ENCODE measurements at regions not wholly inside any gene's neighbourhood (a gene's known extent, or its start where the extent isn't known, plus 50 kb on each side); places are given as distances from the start of the nearest gene placed in this dataset.

DNA sequence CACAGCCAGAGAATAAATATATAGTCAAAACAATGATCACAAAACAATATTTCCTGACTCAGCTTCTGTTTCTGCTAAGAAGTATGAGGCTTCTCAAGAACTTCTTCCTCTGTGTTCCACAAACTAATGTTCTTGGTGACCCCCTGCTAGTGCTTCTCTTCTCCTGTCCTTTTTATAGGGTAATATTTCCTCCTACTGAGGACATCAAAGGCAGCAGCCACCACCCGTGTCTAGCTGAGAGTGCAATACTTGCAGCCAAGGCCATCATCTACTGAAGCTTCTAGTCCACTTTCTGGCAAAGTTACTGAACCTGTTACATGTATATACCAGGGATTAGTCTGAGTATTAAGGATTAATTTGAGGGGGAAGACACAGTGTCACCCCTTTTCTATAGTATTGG lies 83.7 kb upstream of the SLC12A2 start:
- in situ Hi-C loops (cut with MboI): no loop called here
- RAD21 ChIA-PET (ENCODE audit: unreplicated experiment): no interaction called here
- BruUV-seq (replicated peaks): no TSS peak
- TF ChIP-seq MTA2 (IDR thresholded peaks at IDR 0.05; ENCODE audit: low read depth) (no peak), BCLAF1 (IDR thresholded peaks at IDR 0.05) (no peak), FOXK2 (IDR thresholded peaks at IDR 0.05) (no peak), POU2F2 (IDR thresholded peaks at IDR 0.05; ENCODE audit: borderline replicate concordance, low read depth, low read length) (no peak), CHD1 (IDR thresholded peaks at IDR 0.05; ENCODE audit: low read depth, low read length) (no peak), MAX (IDR thresholded peaks at IDR 0.05; ENCODE audit: low read depth, low read length) (no peak), ZZZ3 (IDR thresholded peaks at IDR 0.05; ENCODE audit: control insufficient read depth, insufficient read length, low read depth) (no peak), CBX3 (IDR thresholded peaks at IDR 0.05; ENCODE audit: borderline replicate concordance, low read depth) (no peak), CEBPZ (IDR thresholded peaks at IDR 0.05; ENCODE audit: low read depth, low read length) (no peak), ZBED1 (IDR thresholded peaks at IDR 0.05; ENCODE audit: borderline replicate concordance) (no peak), STAT1 (conservative IDR thresholded peaks at IDR 0.05) (no peak), SIN3A (IDR thresholded peaks at IDR 0.05; ENCODE audit: low read depth, low read length) (no peak)
- TF ChIP-seq, protein P1, sequence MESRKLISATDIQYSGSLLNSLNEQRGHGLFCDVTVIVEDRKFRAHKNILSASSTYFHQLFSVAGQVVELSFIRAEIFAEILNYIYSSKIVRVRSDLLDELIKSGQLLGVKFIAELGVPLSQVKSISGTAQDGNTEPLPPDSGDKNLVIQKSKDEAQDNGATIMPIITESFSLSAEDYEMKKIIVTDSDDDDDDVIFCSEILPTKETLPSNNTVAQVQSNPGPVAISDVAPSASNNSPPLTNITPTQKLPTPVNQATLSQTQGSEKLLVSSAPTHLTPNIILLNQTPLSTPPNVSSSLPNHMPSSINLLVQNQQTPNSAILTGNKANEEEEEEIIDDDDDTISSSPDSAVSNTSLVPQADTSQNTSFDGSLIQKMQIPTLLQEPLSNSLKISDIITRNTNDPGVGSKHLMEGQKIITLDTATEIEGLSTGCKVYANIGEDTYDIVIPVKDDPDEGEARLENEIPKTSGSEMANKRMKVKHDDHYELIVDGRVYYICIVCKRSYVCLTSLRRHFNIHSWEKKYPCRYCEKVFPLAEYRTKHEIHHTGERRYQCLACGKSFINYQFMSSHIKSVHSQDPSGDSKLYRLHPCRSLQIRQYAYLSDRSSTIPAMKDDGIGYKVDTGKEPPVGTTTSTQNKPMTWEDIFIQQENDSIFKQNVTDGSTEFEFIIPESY (IDR thresholded peaks at IDR 0.05): no peak
- TF ChIP-seq, protein P2, sequence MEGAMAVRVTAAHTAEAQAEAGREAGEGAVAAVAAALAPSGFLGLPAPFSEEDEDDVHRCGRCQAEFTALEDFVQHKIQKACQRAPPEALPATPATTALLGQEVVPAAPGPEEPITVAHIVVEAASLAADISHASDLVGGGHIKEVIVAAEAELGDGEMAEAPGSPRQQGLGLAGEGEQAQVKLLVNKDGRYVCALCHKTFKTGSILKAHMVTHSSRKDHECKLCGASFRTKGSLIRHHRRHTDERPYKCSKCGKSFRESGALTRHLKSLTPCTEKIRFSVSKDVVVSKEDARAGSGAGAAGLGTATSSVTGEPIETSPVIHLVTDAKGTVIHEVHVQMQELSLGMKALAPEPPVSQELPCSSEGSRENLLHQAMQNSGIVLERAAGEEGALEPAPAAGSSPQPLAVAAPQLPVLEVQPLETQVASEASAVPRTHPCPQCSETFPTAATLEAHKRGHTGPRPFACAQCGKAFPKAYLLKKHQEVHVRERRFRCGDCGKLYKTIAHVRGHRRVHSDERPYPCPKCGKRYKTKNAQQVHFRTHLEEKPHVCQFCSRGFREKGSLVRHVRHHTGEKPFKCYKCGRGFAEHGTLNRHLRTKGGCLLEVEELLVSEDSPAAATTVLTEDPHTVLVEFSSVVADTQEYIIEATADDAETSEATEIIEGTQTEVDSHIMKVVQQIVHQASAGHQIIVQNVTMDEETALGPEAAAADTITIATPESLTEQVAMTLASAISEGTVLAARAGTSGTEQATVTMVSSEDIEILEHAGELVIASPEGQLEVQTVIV (IDR thresholded peaks at IDR 0.05; ENCODE audit: borderline replicate concordance, partially characterized antibody): no peak

More for the DNA sequence above, 83.7 kb upstream of the SLC12A2 start:
- DNase-seq (ENCODE audit: low read depth, low spot score) (no peak), FAIRE-seq (no peak), ATAC-seq (no peak)
- H3K4me1 ChIP-seq (ENCODE audit: control insufficient read depth, insufficient read depth, low read length): no peaks in the 10 kb centered on the region
- CTCF ChIA-PET: no interaction called here
- no peaks in the 10 kb centered on the region; the same call in 2 of the 3 replicates for H3K9me3 ChIP-seq (replicated peaks; ENCODE audit: control insufficient read depth, insufficient read depth, low read length)
- no peak overlapping the region for H2AFZ ChIP-seq (ENCODE audit: control insufficient read depth, low read depth, low read length)
- SMC1A ChIA-PET (ENCODE audit: uncharacterized antibody, unreplicated experiment): interaction anchor here (1.0 kb wide), 1 partner anchor 229 kb away, joined by 3 read pairs; no protein-coding TSS in a partner anchor
- POLR2A ChIA-PET: no interaction called here
- H3K36me3 ChIP-seq (ENCODE audit: control insufficient read depth in 2 of 2, insufficient read depth in 2 of 2, low read length in 1 of 2): no peaks in the 10 kb centered on the region
- no peak overlapping the region for H3K4me3 ChIP-seq
- no peaks in the 10 kb centered on the region for H3K79me2 ChIP-seq (ENCODE audit: control insufficient read depth, insufficient read depth, low read length)
- no peak overlapping the region for H3K4me2 ChIP-seq (ENCODE audit: control insufficient read depth, insufficient read depth)
- H3K27me3 ChIP-seq (replicated peaks in 1 of 2; ENCODE audit: control insufficient read depth in 2 of 2, insufficient read depth in 2 of 2, low read length in 1 of 2): no peaks in the 10 kb centered on the region
- no peak overlapping the region for H3K27ac ChIP-seq (ENCODE audit: control insufficient read depth, insufficient read depth)
- H4K20me1 ChIP-seq (ENCODE audit: control insufficient read depth, insufficient read depth): no peaks in the 10 kb centered on the region
- 45% methylated on average over 1 of the region's 1 CpG for WGBS (ENCODE audit: insufficient coverage, insufficient replicate concordance, low lambda C conversion rate, missing lambda C conversion rate)
- intact Hi-C loops (cut with micrococcal nuclease; ENCODE audit: unreplicated experiment): no loop called here
- H3K9ac ChIP-seq (ENCODE audit: control insufficient read depth, insufficient read depth, low read length): no peak overlapping the region

All from GM12878 (cell line).